Left forelimb (tissue), 1 donor: ENCODE measurements at regions not wholly inside any gene's neighbourhood (a gene's known extent, or its start where the extent isn't known, plus 50 kb on each side); places are given as distances from the start of the nearest gene placed in this dataset.
"Not testable (repeated sequence)": the region's sequence is repeated elsewhere in the genome, so short reads cannot be mapped to it uniquely, and the experiment has no call there.

Experiments used
- DNase-seq: peaks from one replicate; pipeline ENCODE4 v3.0.0-alpha.2; 2018; ENCODE audit warnings: low spot score

DNA sequence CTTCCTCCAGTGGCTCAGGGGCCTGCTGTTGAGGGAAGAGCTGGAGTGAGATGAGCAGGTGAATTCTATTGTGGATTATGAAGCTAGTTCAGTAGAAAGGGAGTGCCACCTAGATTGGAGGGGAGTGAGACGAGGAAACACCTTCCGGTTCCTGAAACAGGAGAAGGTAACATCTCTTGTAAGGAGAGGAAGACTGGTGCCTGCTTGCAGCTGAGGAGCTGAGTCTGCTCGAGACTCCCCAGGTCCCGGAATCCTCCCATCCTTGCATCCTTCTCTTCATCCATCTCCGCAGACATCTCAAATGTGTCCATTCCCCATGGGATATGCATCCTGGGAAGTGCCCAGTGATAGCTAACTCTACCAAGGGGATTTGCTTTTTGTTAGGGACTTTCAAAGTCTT lies 242.9 kb upstream of the ZFP64 start:
- DNase-seq = no peak

DNA sequence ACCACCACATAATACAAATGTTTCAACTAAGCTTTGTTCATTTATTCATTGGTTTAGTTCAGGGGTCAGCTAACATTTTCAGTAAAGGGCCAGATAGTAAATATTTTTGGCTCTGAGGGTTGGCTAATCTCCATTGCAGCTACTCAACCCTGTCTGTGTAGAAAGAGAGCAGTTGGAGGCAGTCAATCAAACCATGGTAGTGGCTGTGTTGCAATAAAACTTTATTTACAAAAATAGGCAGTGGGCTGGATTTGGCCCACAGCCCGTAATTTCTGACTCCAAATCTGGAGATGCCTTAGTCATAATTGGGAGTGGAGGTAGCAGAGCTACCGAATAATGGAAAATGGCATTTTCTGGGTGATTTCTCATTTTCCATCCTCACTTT lies 242.5 kb upstream of the ZFP64 start:
- DNase-seq = no peak

DNA sequence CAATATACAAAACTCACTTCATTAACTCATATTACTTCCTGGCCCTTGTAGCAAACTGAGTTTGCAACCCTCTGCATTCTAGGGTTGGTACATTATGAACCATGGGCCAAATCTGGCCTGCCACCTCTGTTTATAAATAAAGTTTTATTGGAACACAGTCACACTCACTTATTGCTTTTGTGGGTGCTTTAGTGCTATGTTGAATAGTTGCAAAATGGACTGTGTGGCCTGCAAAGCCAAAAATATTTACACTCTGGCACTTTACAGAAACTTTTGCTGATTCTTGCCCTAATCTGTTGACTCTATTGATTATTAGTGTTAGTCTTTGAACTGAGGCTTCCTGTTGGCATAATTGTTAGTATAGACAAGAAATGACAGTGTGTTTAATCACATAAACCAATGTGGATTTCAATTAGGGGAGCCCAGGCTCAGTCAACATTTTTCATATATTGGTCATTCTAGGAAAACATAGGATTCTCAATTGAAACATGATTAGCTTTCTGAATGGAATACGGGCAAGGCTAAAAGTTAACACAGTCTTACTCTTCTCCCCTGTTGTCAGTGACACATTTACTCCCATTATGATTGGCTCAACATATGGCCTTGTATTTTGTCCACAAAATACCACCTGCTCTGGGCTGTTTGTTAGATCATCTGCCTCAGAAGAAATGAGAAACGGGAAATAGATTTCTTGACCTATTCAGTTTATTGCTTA lies 241.9 kb upstream of the ZFP64 start:
- DNase-seq = no peak

GRCh38 chr20:52432740-52433139 lies 241.2 kb upstream of the ZFP64 start:
- DNase-seq = no peak

GRCh38 chr20:52429029-52429428 lies 237.4 kb upstream of the ZFP64 start:
- no peak for DNase-seq

DNA sequence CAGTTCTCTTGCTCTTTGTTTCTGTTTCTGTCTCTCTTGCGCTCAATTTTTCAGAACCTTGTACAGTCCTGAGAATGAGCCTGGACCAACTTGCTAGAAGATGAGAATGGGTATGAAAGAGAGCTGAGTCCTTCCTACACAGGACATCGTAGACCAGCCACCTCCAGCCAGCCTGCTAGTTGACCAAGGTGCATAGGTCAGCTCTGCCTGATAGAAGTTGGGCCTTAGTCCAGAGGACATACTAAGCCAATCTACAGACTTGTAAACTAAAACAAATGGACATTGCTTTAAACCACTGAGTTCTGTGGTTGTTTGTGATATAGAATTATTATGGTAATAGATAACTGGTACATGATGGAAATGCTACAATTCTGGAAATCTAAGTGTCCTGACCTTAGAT lies 236.4 kb upstream of the ZFP64 start:
- no peak for DNase-seq

- no peak for DNase-seq
These were observed 235.3 kb upstream of the ZFP64 start for GRCh38 chr20:52426856-52427255.

DNA sequence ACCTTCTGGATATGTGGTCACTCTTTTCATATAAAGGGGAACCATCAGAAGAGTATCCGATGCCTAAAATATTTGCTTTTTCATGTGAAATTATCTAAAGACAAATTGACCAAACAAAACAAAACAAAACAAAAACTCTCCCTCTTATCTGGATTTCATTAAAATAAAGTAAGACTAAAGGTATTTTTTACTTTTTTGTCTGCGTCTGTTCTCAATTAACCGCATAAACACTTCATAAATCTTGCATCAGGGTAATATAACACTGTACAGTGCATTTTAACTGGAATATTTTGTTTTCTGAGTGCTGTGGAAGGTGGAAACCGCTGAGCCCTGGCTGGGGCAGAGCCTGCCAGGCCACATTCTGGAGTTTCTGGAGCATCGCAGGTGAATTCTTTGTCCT lies 234.1 kb upstream of the ZFP64 start:
- DNase-seq = no peak

GRCh38 chr20:52425253-52425652 lies 233.7 kb upstream of the ZFP64 start:
- DNase-seq = no peak

GRCh38 chr20:52424357-52424942 lies 232.9 kb upstream of the ZFP64 start:
- DNase-seq = not testable (repeated sequence)

DNA sequence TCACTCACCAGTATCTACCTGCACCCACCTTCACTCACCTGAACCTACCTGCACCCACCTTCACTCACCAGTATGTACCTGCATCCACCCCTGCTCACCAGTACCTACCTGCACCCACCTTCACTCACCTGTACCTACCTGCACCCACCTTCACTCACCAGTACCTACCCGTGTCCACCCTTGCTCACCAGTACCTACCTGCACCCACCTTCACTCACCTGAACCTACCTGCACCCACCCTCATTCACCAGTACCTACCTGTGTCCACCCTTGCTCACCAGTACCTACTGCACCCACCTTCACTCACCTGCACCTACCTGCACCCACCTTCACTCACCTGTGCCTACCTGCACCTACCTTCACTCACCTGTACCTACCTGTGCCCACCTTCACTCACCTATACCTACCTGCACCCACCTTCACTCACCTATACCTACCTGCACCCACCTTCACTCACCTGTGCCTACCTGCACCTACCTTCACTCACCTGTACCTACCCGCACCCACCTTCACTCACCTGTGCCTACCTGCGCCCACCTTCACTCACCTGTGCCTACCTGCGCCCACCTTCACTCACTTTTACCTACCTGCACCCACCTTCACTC lies 232.1 kb upstream of the ZFP64 start:
- not testable (repeated sequence) for DNase-seq

- DNase-seq = no peak
These were observed 231.2 kb upstream of the ZFP64 start for GRCh38 chr20:52422574-52423336.

- no peak for DNase-seq
These were observed 229.2 kb upstream of the ZFP64 start for GRCh38 chr20:52420805-52421204.

DNA sequence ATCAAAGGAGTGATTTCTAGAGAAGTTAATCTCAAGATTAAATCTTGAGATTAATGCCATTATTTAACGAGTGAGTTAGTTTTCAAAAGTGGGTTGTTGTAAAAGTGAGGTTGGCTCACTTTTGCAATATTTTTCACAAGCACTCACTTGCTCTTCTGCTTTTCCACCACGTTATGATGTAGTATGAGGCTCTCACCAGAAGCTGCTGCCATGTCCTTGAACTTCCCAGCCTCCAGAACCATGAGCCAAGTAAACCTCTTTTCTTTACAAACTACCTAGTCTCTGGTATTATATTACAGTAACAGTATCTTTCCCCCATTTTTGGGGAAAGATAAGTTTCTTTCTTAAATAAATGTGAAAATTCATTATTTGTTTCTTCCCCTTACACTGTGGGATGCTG lies 227.6 kb upstream of the ZFP64 start:
- no peak for DNase-seq

DNA sequence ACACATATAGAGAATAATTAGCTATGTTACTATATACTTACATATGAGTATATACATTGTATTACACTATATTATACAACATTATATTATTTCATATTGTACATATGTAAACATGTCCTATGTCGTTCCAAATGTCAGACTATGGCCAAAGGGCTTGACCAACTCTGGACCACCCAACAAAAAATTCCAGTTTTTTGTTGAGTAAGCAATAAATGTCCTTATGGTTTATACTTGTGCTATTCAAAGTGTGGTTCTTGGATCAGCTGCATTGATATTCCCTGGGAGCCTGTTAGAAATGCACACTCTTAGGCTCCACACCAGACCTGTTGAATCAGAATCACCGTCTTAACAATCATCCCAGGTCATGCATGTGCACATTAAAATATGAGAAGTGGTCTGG lies 225.4 kb upstream of the ZFP64 start:
- no peak for DNase-seq

GRCh38 chr20:52411611-52412010 lies 220.0 kb upstream of the ZFP64 start:
- no peak for DNase-seq

DNA sequence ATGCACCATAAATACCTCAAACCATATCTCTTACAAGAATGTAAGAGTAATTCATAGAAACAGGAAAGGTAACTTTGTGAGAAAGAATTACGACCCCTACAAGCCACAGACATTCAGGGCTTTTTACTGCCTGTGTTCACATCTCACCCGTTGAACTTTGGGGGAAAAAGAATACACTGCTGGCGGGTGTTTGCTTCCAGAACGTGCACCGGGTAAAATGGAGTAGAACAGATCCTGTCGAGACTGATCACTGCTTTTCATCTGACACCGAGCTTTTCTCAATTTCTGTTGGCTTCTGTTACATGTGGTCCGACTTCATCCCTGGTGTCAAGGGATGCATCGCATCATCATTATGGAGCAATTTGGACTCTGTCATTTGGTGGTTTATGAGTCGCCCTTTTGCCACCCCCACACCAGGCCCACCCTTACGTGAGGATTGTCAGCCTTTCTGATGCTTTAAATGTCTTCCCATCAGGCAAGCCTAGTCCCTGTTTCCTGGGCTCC lies 219.2 kb upstream of the ZFP64 start:
- DNase-seq = no peak

GRCh38 chr20:52410182-52410647 lies 218.6 kb upstream of the ZFP64 start:
- no peak for DNase-seq

- DNase-seq = no peak
These were observed 214.4 kb upstream of the ZFP64 start for GRCh38 chr20:52405986-52406385.

DNA sequence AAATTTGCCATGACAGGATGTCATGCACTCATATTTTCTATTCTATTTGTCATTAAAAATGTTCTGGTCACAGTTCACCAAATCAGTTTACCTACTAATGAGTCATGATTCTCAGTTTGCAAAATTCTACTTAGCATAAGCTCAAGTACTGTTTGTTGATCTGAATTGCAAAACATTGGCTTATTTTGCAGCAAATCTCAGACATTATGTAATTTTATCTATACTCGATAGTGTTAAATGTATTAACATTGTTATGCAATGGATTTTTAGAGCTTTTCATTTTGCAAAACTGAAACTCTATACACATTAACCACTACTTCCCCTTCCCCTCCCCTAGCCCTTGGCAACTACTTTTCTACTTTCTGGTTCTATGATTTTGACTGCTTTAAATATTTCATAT lies 213.8 kb upstream of the ZFP64 start:
- DNase-seq = no peak

DNA sequence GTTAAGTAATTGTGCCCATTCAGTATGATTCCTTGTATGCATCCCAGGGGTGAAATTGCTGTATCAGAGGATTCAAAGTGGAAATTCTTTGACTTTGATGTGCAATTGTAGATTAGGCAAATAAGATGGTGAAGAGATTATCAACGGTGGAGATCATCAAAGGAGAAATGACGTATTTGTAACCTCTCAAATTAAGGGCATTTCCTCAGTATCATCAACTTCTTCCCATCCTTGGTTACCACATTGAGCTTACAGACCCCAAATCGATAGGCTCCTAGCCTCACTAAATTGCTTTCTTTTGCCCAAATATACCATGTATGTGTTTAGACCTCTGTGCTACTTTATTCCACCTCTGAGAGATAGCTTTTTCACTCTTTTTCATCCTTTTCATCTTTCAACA lies 213.1 kb upstream of the ZFP64 start:
- DNase-seq = no peak

DNA sequence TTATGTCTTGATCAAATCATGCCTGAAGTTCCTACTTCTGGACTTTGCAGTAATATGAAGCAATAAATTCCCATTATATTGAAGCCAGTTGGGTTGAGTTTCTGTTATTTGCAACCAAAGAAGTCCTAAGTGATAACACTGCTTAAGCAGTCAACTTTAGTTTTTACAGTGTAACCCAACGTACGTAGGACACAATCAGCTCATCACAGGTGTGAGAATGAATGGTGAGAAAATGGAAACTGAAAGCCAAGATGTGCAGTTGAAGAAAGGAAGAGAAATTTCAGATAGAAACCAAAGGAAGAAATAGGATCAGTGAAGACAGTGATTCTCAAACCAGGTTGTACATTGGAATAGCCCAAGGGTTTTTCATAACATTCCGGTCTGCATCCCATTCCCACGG lies 211.4 kb upstream of the ZFP64 start:
- DNase-seq = no peak

DNA sequence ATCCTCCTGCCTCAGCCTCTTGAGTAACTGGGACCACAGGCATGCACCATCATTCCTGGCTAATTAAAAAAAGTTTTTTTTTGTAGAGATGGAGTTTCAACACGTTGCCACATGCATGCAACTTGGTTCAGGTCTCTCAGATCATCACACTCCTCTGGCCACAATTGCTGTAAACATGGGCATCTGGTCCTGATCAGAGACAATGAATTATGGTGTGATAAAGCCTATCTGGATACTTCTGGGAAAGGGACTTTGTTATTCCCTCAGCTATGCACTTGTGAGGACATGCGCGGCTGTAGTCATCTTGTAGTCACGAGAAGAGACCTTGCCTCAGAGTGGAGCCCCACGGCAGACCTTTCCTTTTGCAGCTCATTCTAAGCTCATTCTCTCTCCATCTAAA lies 210.9 kb upstream of the ZFP64 start:
- DNase-seq = no peak
